K562 (cell line): ENCODE measurements at regions not wholly inside any gene's neighbourhood (a gene's known extent, or its start where the extent isn't known, plus 50 kb on each side); places are given as distances from the start of the nearest gene placed in this dataset.

Source experiments
- BCL6 ChIP-seq: fragments of 250-450 bp; sonication (Bioruptor Pico); IDR thresholded peaks from 2 replicates; pipeline ENCODE4 v1.4.0; 2020
- BHLHE40 ChIP-seq: IDR thresholded peaks from 2 replicates; pipeline ENCODE4 v1.6.1; 2011; ENCODE audit warnings: low read length, improper control_type of control experiment
- ELF1 ChIP-seq: fragments of 200-800 bp; sonication (Bioruptor generic); IDR thresholded peaks from 2 replicates; pipeline ENCODE4 v1.6.1; 2016; ENCODE audit warnings: missing genetic modification characterization, missing compliant biosample characterization
- HDAC2 ChIP-seq: fragments of 450-650 bp; IDR thresholded peaks from 2 replicates; pipeline ENCODE4 v1.6.1; 2016; ENCODE audit warnings: mild to moderate bottlenecking
- KDM5B ChIP-seq: fragments of 200-600 bp; sonication (generic); IDR thresholded peaks from 2 replicates; pipeline ENCODE4 v1.6.1; 2012; ENCODE audit warnings: low read depth, mild to moderate bottlenecking, moderate library complexity, low read length, control low read depth, inconsistent platforms; ENCODE audit not compliant: insufficient replicate concordance
- PYGO2 ChIP-seq: fragments of 450-650 bp; IDR thresholded peaks from 2 replicates; pipeline ENCODE4 v1.6.1; 2016; ENCODE audit warnings: mild to moderate bottlenecking, missing genetic modification characterization, moderate library complexity, missing compliant biosample characterization
- ZFPM2 ChIP-seq: fragments of 250-450 bp; sonication (Bioruptor Pico); IDR thresholded peaks from 2 replicates; pipeline ENCODE4 v1.5.1; 2022; ENCODE audit warnings: mild to moderate bottlenecking
- ZKSCAN1 ChIP-seq: fragments of 150-350 bp; IDR thresholded peaks from 2 replicates; pipeline ENCODE4 v1.6.1; 2016; ENCODE audit warnings: low read depth, low read length
- ZNF561 ChIP-seq: fragments of 450-650 bp; formaldehyde crosslinking; conservative IDR thresholded peaks from 2 replicates; pipeline ENCODE4 v1.4.0; 2020; ENCODE audit warnings: mild to moderate bottlenecking, moderate library complexity
- TF ChIP-seq, protein P1 (sequence below): fragments of 250-450 bp; sonication (Bioruptor Pico); IDR thresholded peaks from 2 replicates; pipeline ENCODE4 v1.4.0; 2020
- TF ChIP-seq, protein P2 (sequence below): fragments of 450-650 bp; IDR thresholded peaks from 2 replicates; pipeline ENCODE4 v1.6.1; 2016; ENCODE audit warnings: antibody characterized with exemption
- TF ChIP-seq, protein P3 (sequence below): sonication (generic); formaldehyde crosslinking; IDR thresholded peaks from 2 replicates; pipeline ENCODE4 v1.4.0; 2020; ENCODE audit warnings: mild to moderate bottlenecking, missing genetic modification reagents
- TF ChIP-seq, protein P4 (sequence below): fragments of 150-350 bp; IDR thresholded peaks from 2 replicates; pipeline ENCODE4 v1.6.1; 2014; ENCODE audit warnings: low read depth, mild to moderate bottlenecking, low read length, borderline replicate concordance

DNA sequence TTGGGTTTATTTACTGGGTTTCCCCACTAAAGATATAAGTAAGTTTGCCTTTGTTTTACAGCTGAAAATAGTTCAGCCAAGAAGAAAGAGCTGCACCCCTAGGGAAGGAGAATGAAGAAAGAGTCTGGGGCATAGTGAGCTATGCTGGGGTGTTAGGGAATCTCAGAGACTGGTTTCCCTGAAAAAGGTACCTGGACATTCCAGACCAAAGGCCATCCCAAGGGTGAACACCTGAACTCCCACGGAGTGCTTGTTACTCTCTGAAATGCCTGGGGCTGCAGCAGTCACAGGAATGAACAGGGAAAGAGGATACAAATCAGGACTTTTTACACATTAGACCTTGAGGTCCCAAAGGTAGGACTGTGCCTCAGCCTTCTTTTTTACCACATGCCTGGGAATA is 337.6 kb upstream of the SLC10A2 start (continued):
- TF ChIP-seq, protein P1, sequence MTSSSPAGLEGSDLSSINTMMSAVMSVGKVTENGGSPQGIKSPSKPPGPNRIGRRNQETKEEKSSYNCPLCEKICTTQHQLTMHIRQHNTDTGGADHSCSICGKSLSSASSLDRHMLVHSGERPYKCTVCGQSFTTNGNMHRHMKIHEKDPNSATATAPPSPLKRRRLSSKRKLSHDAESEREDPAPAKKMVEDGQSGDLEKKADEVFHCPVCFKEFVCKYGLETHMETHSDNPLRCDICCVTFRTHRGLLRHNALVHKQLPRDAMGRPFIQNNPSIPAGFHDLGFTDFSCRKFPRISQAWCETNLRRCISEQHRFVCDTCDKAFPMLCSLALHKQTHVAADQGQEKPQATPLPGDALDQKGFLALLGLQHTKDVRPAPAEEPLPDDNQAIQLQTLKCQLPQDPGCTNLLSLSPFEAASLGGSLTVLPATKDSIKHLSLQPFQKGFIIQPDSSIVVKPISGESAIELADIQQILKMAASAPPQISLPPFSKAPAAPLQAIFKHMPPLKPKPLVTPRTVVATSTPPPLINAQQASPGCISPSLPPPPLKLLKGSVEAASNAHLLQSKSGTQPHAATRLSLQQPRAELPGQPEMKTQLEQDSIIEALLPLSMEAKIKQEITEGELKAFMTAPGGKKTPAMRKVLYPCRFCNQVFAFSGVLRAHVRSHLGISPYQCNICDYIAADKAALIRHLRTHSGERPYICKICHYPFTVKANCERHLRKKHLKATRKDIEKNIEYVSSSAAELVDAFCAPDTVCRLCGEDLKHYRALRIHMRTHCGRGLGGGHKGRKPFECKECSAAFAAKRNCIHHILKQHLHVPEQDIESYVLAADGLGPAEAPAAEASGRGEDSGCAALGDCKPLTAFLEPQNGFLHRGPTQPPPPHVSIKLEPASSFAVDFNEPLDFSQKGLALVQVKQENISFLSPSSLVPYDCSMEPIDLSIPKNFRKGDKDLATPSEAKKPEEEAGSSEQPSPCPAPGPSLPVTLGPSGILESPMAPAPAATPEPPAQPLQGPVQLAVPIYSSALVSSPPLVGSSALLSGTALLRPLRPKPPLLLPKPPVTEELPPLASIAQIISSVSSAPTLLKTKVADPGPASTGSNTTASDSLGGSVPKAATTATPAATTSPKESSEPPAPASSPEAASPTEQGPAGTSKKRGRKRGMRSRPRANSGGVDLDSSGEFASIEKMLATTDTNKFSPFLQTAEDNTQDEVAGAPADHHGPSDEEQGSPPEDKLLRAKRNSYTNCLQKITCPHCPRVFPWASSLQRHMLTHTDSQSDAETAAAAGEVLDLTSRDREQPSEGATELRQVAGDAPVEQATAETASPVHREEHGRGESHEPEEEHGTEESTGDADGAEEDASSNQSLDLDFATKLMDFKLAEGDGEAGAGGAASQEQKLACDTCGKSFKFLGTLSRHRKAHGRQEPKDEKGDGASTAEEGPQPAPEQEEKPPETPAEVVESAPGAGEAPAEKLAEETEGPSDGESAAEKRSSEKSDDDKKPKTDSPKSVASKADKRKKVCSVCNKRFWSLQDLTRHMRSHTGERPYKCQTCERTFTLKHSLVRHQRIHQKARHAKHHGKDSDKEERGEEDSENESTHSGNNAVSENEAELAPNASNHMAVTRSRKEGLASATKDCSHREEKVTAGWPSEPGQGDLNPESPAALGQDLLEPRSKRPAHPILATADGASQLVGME (CRISPR knock-in tag) = no peak
- no peak for TF ChIP-seq BHLHE40
- no peak for TF ChIP-seq ELF1 (tag)
- TF ChIP-seq, protein P2, sequence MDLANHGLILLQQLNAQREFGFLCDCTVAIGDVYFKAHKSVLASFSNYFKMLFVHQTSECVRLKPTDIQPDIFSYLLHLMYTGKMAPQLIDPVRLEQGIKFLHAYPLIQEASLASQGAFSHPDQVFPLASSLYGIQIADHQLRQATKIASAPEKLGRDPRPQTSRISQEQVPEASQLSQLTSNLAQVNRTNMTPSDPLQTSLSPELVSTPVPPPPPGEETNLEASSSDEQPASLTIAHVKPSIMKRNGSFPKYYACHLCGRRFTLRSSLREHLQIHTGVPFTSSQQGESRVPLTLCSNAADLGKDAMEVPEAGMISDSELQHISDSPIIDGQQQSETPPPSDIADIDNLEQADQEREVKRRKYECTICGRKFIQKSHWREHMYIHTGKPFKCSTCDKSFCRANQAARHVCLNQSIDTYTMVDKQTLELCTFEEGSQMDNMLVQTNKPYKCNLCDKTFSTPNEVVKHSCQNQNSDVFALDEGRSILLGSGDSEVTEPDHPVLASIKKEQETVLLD = no peak
- no peak for TF ChIP-seq ZFPM2 (CRISPR knock-in tag)
- TF ChIP-seq, protein P3, sequence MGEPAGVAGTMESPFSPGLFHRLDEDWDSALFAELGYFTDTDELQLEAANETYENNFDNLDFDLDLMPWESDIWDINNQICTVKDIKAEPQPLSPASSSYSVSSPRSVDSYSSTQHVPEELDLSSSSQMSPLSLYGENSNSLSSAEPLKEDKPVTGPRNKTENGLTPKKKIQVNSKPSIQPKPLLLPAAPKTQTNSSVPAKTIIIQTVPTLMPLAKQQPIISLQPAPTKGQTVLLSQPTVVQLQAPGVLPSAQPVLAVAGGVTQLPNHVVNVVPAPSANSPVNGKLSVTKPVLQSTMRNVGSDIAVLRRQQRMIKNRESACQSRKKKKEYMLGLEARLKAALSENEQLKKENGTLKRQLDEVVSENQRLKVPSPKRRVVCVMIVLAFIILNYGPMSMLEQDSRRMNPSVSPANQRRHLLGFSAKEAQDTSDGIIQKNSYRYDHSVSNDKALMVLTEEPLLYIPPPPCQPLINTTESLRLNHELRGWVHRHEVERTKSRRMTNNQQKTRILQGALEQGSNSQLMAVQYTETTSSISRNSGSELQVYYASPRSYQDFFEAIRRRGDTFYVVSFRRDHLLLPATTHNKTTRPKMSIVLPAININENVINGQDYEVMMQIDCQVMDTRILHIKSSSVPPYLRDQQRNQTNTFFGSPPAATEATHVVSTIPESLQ (CRISPR knock-in tag) = no peak
- no peak for TF ChIP-seq PYGO2 (tag)
- no peak for TF ChIP-seq ZKSCAN1
- no peak for TF ChIP-seq ZNF561 (CRISPR knock-in tag)
- TF ChIP-seq KDM5B = no peak
- TF ChIP-seq BCL6 = no peak
- TF ChIP-seq HDAC2 = no peak
- TF ChIP-seq, protein P4, sequence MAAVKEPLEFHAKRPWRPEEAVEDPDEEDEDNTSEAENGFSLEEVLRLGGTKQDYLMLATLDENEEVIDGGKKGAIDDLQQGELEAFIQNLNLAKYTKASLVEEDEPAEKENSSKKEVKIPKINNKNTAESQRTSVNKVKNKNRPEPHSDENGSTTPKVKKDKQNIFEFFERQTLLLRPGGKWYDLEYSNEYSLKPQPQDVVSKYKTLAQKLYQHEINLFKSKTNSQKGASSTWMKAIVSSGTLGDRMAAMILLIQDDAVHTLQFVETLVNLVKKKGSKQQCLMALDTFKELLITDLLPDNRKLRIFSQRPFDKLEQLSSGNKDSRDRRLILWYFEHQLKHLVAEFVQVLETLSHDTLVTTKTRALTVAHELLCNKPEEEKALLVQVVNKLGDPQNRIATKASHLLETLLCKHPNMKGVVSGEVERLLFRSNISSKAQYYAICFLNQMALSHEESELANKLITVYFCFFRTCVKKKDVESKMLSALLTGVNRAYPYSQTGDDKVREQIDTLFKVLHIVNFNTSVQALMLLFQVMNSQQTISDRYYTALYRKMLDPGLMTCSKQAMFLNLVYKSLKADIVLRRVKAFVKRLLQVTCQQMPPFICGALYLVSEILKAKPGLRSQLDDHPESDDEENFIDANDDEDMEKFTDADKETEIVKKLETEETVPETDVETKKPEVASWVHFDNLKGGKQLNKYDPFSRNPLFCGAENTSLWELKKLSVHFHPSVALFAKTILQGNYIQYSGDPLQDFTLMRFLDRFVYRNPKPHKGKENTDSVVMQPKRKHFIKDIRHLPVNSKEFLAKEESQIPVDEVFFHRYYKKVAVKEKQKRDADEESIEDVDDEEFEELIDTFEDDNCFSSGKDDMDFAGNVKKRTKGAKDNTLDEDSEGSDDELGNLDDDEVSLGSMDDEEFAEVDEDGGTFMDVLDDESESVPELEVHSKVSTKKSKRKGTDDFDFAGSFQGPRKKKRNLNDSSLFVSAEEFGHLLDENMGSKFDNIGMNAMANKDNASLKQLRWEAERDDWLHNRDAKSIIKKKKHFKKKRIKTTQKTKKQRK = no peak
